ENCODE measurements at regions not wholly inside any gene's neighbourhood (a gene's known extent, or its start where the extent isn't known, plus 50 kb on each side); places are given as distances from the start of the nearest gene placed in this dataset.
"Not testable (repeated sequence)": the region's sequence is repeated elsewhere in the genome, so short reads cannot be mapped to it uniquely, and the experiment has no call there.

GRCh38 chr7:113267271-113267670, 148.9 kb upstream of the SMIM30 start:
- H3K27me3 Mint-ChIP-seq (ENCODE audit: low read depth in 3 of 3) = no peaks in the 10 kb centered on the region
- no peaks in the 10 kb centered on the region for H3K36me3 ChIP-seq (replicated peaks in 1 of 2; ENCODE audit: control insufficient read depth in 1 of 2, insufficient read depth in 2 of 2, low read length in 2 of 2)
- H3K4me3 Mint-ChIP-seq = no peak overlapping the region
- H3K4me3 ChIP-seq (replicated peaks in 1 of 3; ENCODE audit: low read depth in 2 of 3, low read length in 3 of 3) = no peak overlapping the region
- H3K27ac Mint-ChIP-seq = no peak overlapping the region
- H3K4me2 ChIP-seq (replicated peaks; ENCODE audit: extremely low read depth, low read length, poor library complexity, severe bottlenecking) = no peak overlapping the region
- no peak overlapping the region for H3K9ac ChIP-seq (ENCODE audit: insufficient read depth, low read length, poor library complexity, severe bottlenecking)
- intact Hi-C loops (cut with micrococcal nuclease) = no loop called here
- TF ChIP-seq, protein P1, sequence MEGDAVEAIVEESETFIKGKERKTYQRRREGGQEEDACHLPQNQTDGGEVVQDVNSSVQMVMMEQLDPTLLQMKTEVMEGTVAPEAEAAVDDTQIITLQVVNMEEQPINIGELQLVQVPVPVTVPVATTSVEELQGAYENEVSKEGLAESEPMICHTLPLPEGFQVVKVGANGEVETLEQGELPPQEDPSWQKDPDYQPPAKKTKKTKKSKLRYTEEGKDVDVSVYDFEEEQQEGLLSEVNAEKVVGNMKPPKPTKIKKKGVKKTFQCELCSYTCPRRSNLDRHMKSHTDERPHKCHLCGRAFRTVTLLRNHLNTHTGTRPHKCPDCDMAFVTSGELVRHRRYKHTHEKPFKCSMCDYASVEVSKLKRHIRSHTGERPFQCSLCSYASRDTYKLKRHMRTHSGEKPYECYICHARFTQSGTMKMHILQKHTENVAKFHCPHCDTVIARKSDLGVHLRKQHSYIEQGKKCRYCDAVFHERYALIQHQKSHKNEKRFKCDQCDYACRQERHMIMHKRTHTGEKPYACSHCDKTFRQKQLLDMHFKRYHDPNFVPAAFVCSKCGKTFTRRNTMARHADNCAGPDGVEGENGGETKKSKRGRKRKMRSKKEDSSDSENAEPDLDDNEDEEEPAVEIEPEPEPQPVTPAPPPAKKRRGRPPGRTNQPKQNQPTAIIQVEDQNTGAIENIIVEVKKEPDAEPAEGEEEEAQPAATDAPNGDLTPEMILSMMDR (IDR thresholded peaks at IDR 0.05) = no peak
- no peaks in the 10 kb centered on the region for H3K27me3 ChIP-seq (ENCODE audit: control insufficient read depth in 2 of 2, insufficient read depth in 2 of 2, low read length in 2 of 2)
- no peak overlapping the region for H2AFZ ChIP-seq (ENCODE audit: insufficient read depth, low read depth, low read length, poor library complexity, severe bottlenecking)
- H3K4me1 Mint-ChIP-seq = no peaks in the 10 kb centered on the region
- no peaks in the 10 kb centered on the region for H3K4me1 ChIP-seq (ENCODE audit: control insufficient read depth in 1 of 2, insufficient read depth in 2 of 2, low read length in 2 of 2)
- no peak for DNase-seq
- peaks cover 15 to 30% (median 18%) of the 10 kb centered on the region in 7 donors for H3K9me3 Mint-ChIP-seq
- H3K36me3 Mint-ChIP-seq = no peaks in the 10 kb centered on the region
- peaks cover 18 to 22% of the 10 kb centered on the region in 2 donors for H3K9me3 ChIP-seq (replicated peaks in 1 of 2; ENCODE audit: control insufficient read depth in 1 of 2, insufficient read depth in 1 of 2, low read length in 2 of 2)
- H3K79me2 ChIP-seq (ENCODE audit: insufficient read depth, low read length) = no peaks in the 10 kb centered on the region
- H3K27ac ChIP-seq (ENCODE audit: low read depth in 1 of 2, low read length in 2 of 2) = no peak overlapping the region
- H4K20me1 ChIP-seq (ENCODE audit: insufficient read depth, low read length) = no peaks in the 10 kb centered on the region

DNA sequence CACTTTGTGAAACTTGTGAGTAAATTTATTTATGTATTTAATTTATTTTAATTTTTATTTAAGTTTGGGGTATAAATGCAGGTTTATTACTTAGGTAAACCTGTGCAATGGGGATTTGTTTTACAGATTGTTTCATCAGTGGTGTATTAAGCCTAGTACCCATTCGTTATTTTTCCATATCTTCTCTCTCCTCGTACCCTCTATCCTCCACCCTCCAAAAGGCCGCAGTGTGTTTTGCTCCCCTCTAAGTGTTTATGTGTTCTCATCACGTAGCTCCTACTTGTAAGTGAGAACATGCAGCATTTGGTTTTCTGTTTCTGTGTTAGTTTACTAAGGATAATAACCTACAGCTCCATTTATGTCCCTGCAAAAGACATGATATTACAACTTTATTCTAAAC, 145.4 kb upstream of the SMIM30 start:
- Histone ChIP-seq H3K4me3 (replicated peaks in 1 of 3; ENCODE audit: low read depth in 2 of 3, low read length in 3 of 3) (no peak overlapping the region), H3K36me3 (replicated peaks in 1 of 2; ENCODE audit: control insufficient read depth in 1 of 2, insufficient read depth in 2 of 2, low read length in 2 of 2) (no peaks in the 10 kb centered on the region), H3K27ac (ENCODE audit: low read depth in 1 of 2, low read length in 2 of 2) (no peak overlapping the region), H3K9me3 (replicated peaks in 1 of 2; ENCODE audit: control insufficient read depth in 1 of 2, insufficient read depth in 1 of 2, low read length in 2 of 2) (peaks cover 10 to 14% of the 10 kb centered on the region in 2 donors), H2AFZ (ENCODE audit: insufficient read depth, low read depth, low read length, poor library complexity, severe bottlenecking) (no peak overlapping the region), H3K9ac (ENCODE audit: insufficient read depth, low read length, poor library complexity, severe bottlenecking) (no peak overlapping the region), H3K79me2 (ENCODE audit: insufficient read depth, low read length) (no peaks in the 10 kb centered on the region), H3K4me1 (ENCODE audit: control insufficient read depth in 1 of 2, insufficient read depth in 2 of 2, low read length in 2 of 2) (no peaks in the 10 kb centered on the region), H3K27me3 (ENCODE audit: control insufficient read depth in 2 of 2, insufficient read depth in 2 of 2, low read length in 2 of 2) (no peaks in the 10 kb centered on the region), H3K4me2 (replicated peaks; ENCODE audit: extremely low read depth, low read length, poor library complexity, severe bottlenecking) (no peak overlapping the region), H4K20me1 (ENCODE audit: insufficient read depth, low read length) (no peaks in the 10 kb centered on the region)
- TF ChIP-seq, protein P1 (IDR thresholded peaks at IDR 0.05) = no peak
- Mint-ChIP-seq H3K27ac (peak overlapping the region in 1 of 7 donors; percentile 21), H3K36me3 (no peaks in the 10 kb centered on the region), H3K4me1 (no peaks in the 10 kb centered on the region), H3K27me3 (ENCODE audit: low read depth in 3 of 3) (no peaks in the 10 kb centered on the region), H3K4me3 (no peak overlapping the region), H3K9me3 (peaks cover 10 to 20% (median 12%) of the 10 kb centered on the region in 7 donors)
- no peak for DNase-seq
- intact Hi-C loops (cut with micrococcal nuclease) = no loop called here
- no CpG with 5 or more reads among the region's 4 CpGs for WGBS (ENCODE audit: insufficient coverage)

DNA sequence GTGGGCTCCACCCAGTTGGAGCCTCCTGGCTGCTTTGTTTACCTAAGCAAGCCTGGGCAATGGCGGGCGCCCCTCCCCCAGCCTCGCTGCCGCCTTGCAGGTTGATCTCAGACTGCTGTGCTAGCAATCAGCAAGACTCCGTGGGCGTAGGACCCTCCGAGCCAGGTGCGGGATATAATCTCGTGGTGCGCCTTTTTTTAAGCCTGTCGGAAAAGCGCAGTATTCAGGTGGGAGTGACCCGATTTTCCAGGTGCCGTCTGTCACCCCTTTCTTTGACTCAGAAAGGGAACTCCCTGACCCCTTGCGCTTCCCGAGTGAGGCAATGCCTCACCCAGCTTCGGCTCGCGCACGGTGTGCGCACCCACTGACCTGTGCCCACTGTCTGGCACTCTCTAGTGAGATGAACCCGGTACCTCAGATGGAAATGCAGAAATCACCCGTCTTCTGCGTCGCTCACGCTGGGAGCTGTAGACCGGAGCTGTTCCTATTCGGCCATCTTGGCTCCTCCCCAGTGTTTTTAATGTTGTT, 144.9 kb upstream of the SMIM30 start:
- H3K4me3 Mint-ChIP-seq; H3K4me1 Mint-ChIP-seq; H3K4me3 ChIP-seq (replicated peaks in 1 of 3; ENCODE audit: low read depth in 2 of 3, low read length in 3 of 3); H3K9me3 ChIP-seq (replicated peaks in 1 of 2; ENCODE audit: control insufficient read depth in 1 of 2, insufficient read depth in 1 of 2, low read length in 2 of 2); H3K4me1 ChIP-seq (ENCODE audit: control insufficient read depth in 1 of 2, insufficient read depth in 2 of 2, low read length in 2 of 2); H3K9ac ChIP-seq (ENCODE audit: insufficient read depth, low read length, poor library complexity, severe bottlenecking); H3K36me3 ChIP-seq (replicated peaks in 1 of 2; ENCODE audit: control insufficient read depth in 1 of 2, insufficient read depth in 2 of 2, low read length in 2 of 2); intact Hi-C loops (cut with micrococcal nuclease); DNase-seq; H3K27me3 Mint-ChIP-seq (ENCODE audit: low read depth in 3 of 3); H3K27ac ChIP-seq (ENCODE audit: low read depth in 1 of 2, low read length in 2 of 2); H3K79me2 ChIP-seq (ENCODE audit: insufficient read depth, low read length); H3K27me3 ChIP-seq (ENCODE audit: control insufficient read depth in 2 of 2, insufficient read depth in 2 of 2, low read length in 2 of 2); H4K20me1 ChIP-seq (ENCODE audit: insufficient read depth, low read length); H3K36me3 Mint-ChIP-seq; H3K27ac Mint-ChIP-seq; H2AFZ ChIP-seq (ENCODE audit: insufficient read depth, low read depth, low read length, poor library complexity, severe bottlenecking); H3K4me2 ChIP-seq (replicated peaks; ENCODE audit: extremely low read depth, low read length, poor library complexity, severe bottlenecking): not testable (repeated sequence)
- WGBS (ENCODE audit: insufficient coverage) = 92% methylated on average over 10 of the region's 28 CpGs
- peaks cover 8 to 15% (median 9%) of the 10 kb centered on the region in 7 donors for H3K9me3 Mint-ChIP-seq

Measured in CD14-positive monocyte (primary cell).